ENCODE measurements at regions not wholly inside any gene's neighbourhood (a gene's known extent, or its start where the extent isn't known, plus 50 kb on each side); places are given as distances from the start of the nearest gene placed in this dataset.

GRCh38 chr21:39078322-39079065 lies 104.8 kb downstream of the PSMG1 start:
- TF ChIP-seq CTCF (conservative IDR thresholded peaks at IDR 0.05) (no peak), EZH2 (IDR thresholded peaks at IDR 0.05; ENCODE audit: low read depth) (no peak)
- H3K27ac ChIP-seq, result no peak overlapping the region
- no peak overlapping the region for H3K4me3 ChIP-seq
- CTCF ChIA-PET, result no interaction called here
- H3K4me1 ChIP-seq (replicated peaks; ENCODE audit: insufficient read depth), result no peaks in the 10 kb centered on the region
- no peak overlapping the region for H3K4me2 ChIP-seq
- H4K20me1 ChIP-seq (ENCODE audit: insufficient read depth), result no peaks in the 10 kb centered on the region
- no peaks in the 10 kb centered on the region for H3F3A ChIP-seq (ENCODE audit: insufficient read depth, low read depth)
- no peak overlapping the region for H2AFZ ChIP-seq
- DNase-seq, result no peak
- H3K9me2 ChIP-seq (ENCODE audit: insufficient read depth), result no peaks in the 10 kb centered on the region
- H3K36me3 ChIP-seq (ENCODE audit: low read depth), result no peaks in the 10 kb centered on the region
- H3K9me3 ChIP-seq (ENCODE audit: insufficient read depth, low read depth), result no peaks in the 10 kb centered on the region
- intact Hi-C loops (cut with micrococcal nuclease; ENCODE audit: unreplicated experiment), result no loop called here
- no TSS peak for BruUV-seq (replicated peaks)
- POLR2A ChIA-PET (ENCODE audit: unreplicated experiment), result no interaction called here
- no peaks in the 10 kb centered on the region for H3K79me2 ChIP-seq (ENCODE audit: low read depth)
- H3K27me3 ChIP-seq (ENCODE audit: insufficient read depth, low read depth), result no peaks in the 10 kb centered on the region

DNA sequence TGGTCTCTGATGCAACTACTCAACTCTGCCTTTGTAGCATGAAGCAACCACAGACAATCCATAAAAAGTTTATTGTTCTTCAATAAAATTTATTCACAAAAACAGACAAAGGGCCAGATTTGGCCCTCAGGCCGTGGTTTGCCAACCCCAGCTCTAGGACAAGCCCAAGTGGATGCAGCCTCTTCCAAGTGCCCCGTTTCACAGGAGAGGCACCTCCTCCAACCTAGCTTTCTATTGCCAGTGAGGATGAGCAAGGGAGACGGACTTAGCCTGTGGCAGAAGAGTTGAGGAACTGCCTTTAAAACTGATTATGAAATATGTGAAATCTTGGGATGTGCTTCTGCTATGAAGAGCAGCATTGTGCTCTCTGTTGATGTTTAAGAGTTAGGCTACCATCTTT lies 105.4 kb downstream of the PSMG1 start:
- H3K36me3 ChIP-seq (ENCODE audit: low read depth), result no peaks in the 10 kb centered on the region
- POLR2A ChIA-PET (ENCODE audit: unreplicated experiment), result no interaction called here
- no peak overlapping the region for H2AFZ ChIP-seq
- no peaks in the 10 kb centered on the region for H4K20me1 ChIP-seq (ENCODE audit: insufficient read depth)
- H3K9me3 ChIP-seq (ENCODE audit: insufficient read depth, low read depth), result no peaks in the 10 kb centered on the region
- no TSS peak for BruUV-seq (replicated peaks)
- no peaks in the 10 kb centered on the region for H3K79me2 ChIP-seq (ENCODE audit: low read depth)
- no peak overlapping the region for H3K27ac ChIP-seq
- H3K9me2 ChIP-seq (ENCODE audit: insufficient read depth), result no peaks in the 10 kb centered on the region
- no peaks in the 10 kb centered on the region for H3K4me1 ChIP-seq (replicated peaks; ENCODE audit: insufficient read depth)
- DNase-seq, result no peak
- no peaks in the 10 kb centered on the region for H3K27me3 ChIP-seq (ENCODE audit: insufficient read depth, low read depth)
- intact Hi-C loops (cut with micrococcal nuclease; ENCODE audit: unreplicated experiment), result no loop called here
- CTCF ChIA-PET, result no interaction called here
- H3F3A ChIP-seq (ENCODE audit: insufficient read depth, low read depth), result no peaks in the 10 kb centered on the region
- H3K4me3 ChIP-seq, result no peak overlapping the region
- TF ChIP-seq CTCF (conservative IDR thresholded peaks at IDR 0.05) (no peak), EZH2 (IDR thresholded peaks at IDR 0.05; ENCODE audit: low read depth) (no peak)
- H3K4me2 ChIP-seq, result no peak overlapping the region

DNA sequence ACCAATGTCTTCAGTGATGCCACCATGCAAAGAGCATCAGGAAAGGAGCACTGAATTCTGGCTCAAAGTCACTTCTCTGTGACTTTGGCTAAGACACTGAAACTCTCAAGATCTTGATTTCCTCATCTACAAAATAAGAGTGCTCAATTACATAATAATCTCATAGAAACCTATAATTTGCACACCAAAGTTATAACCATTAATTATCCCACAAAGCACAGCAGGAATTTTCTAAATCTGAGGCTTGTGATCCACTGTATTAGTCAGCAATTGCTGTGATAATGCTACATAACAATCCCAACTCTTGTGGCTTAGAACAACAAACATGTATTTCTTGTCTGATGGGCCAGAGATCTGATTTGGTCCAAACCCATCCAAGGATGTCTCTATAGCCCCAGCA lies 108.7 kb downstream of the PSMG1 start:
- H3K9me3 ChIP-seq (ENCODE audit: insufficient read depth, low read depth), result no peaks in the 10 kb centered on the region
- no TSS peak for BruUV-seq (replicated peaks)
- H3K27me3 ChIP-seq (ENCODE audit: insufficient read depth, low read depth), result no peaks in the 10 kb centered on the region
- no peak overlapping the region for H3K4me2 ChIP-seq
- H3K9me2 ChIP-seq (ENCODE audit: insufficient read depth), result no peaks in the 10 kb centered on the region
- H3K4me1 ChIP-seq (replicated peaks; ENCODE audit: insufficient read depth), result no peaks in the 10 kb centered on the region
- CTCF ChIA-PET, result no interaction called here
- no peak overlapping the region for H3K4me3 ChIP-seq
- POLR2A ChIA-PET (ENCODE audit: unreplicated experiment), result no interaction called here
- intact Hi-C loops (cut with micrococcal nuclease; ENCODE audit: unreplicated experiment), result no loop called here
- no peak for TF ChIP-seq EZH2 (IDR thresholded peaks at IDR 0.05; ENCODE audit: low read depth)
- TF ChIP-seq CTCF (conservative IDR thresholded peaks at IDR 0.05), result no peak
- H3F3A ChIP-seq (ENCODE audit: insufficient read depth, low read depth), result no peaks in the 10 kb centered on the region
- no peak for DNase-seq
- no peaks in the 10 kb centered on the region for H3K36me3 ChIP-seq (ENCODE audit: low read depth)
- H2AFZ ChIP-seq, result no peak overlapping the region
- no peaks in the 10 kb centered on the region for H4K20me1 ChIP-seq (ENCODE audit: insufficient read depth)
- H3K79me2 ChIP-seq (ENCODE audit: low read depth), result no peaks in the 10 kb centered on the region
- no peak overlapping the region for H3K27ac ChIP-seq

Measured in PC-9 (cell line).